ENCODE measurements at regions not wholly inside any gene's neighbourhood (a gene's known extent, or its start where the extent isn't known, plus 50 kb on each side); places are given as distances from the start of the nearest gene placed in this dataset.

DNA sequence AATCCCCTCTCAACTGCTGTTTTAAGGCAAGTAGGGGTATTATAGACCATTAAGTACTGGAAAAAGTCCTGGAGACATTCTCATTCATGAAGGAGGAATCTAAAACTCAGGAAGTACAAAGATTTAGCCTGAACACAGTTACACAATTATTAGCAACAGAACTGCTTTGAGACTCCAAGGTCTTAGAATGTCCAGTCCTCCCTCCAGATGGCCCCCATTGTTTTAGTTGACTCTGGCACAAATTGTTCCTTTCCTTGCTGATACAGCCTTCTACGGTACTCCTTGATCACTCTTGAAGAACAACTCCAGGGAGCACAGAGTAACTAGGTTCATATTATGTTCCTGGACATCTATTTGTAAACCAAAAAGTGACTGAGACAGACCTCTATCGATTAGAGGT is 210.1 kb upstream of the RND3 start:
- TF ChIP-seq, protein P1, sequence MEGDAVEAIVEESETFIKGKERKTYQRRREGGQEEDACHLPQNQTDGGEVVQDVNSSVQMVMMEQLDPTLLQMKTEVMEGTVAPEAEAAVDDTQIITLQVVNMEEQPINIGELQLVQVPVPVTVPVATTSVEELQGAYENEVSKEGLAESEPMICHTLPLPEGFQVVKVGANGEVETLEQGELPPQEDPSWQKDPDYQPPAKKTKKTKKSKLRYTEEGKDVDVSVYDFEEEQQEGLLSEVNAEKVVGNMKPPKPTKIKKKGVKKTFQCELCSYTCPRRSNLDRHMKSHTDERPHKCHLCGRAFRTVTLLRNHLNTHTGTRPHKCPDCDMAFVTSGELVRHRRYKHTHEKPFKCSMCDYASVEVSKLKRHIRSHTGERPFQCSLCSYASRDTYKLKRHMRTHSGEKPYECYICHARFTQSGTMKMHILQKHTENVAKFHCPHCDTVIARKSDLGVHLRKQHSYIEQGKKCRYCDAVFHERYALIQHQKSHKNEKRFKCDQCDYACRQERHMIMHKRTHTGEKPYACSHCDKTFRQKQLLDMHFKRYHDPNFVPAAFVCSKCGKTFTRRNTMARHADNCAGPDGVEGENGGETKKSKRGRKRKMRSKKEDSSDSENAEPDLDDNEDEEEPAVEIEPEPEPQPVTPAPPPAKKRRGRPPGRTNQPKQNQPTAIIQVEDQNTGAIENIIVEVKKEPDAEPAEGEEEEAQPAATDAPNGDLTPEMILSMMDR (IDR thresholded peaks at IDR 0.05; ENCODE audit: insufficient read depth, low read length) = no peak
- TF ChIP-seq, protein P2, sequence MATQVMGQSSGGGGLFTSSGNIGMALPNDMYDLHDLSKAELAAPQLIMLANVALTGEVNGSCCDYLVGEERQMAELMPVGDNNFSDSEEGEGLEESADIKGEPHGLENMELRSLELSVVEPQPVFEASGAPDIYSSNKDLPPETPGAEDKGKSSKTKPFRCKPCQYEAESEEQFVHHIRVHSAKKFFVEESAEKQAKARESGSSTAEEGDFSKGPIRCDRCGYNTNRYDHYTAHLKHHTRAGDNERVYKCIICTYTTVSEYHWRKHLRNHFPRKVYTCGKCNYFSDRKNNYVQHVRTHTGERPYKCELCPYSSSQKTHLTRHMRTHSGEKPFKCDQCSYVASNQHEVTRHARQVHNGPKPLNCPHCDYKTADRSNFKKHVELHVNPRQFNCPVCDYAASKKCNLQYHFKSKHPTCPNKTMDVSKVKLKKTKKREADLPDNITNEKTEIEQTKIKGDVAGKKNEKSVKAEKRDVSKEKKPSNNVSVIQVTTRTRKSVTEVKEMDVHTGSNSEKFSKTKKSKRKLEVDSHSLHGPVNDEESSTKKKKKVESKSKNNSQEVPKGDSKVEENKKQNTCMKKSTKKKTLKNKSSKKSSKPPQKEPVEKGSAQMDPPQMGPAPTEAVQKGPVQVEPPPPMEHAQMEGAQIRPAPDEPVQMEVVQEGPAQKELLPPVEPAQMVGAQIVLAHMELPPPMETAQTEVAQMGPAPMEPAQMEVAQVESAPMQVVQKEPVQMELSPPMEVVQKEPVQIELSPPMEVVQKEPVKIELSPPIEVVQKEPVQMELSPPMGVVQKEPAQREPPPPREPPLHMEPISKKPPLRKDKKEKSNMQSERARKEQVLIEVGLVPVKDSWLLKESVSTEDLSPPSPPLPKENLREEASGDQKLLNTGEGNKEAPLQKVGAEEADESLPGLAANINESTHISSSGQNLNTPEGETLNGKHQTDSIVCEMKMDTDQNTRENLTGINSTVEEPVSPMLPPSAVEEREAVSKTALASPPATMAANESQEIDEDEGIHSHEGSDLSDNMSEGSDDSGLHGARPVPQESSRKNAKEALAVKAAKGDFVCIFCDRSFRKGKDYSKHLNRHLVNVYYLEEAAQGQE (IDR thresholded peaks at IDR 0.05; ENCODE audit: insufficient replicate concordance, low read depth) = no peak
- TF ChIP-seq POLR2AphosphoS5 (IDR thresholded peaks at IDR 0.05; ENCODE audit: low read depth) (no peak), GABPA (IDR thresholded peaks at IDR 0.05; ENCODE audit: low read depth) (no peak)
